ENCODE measurements at regions not wholly inside any gene's neighbourhood (a gene's known extent, or its start where the extent isn't known, plus 50 kb on each side); places are given as distances from the start of the nearest gene placed in this dataset.
"Not testable (repeated sequence)": the region's sequence is repeated elsewhere in the genome, so short reads cannot be mapped to it uniquely, and the experiment has no call there.

DNA sequence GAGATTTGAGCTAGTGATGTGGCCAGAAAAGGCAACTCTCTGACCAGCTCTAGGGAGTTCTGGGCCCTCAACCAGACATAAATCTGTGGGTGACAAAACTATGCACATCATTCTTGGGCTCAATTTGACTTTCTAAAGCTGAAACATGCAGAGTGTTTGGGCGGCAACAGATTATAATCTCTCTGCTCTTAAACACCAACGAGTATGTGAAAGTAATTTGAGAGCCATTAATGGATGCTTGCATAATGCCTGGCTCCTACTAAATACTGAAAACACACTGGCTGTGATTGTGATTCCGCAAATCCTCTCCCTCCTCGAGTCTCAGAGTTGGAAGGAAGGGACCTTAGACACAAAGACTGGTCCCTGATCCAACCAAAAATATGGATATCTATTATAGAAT is 186.7 kb downstream of the UACA start:
- no peak for DNase-seq

DNA sequence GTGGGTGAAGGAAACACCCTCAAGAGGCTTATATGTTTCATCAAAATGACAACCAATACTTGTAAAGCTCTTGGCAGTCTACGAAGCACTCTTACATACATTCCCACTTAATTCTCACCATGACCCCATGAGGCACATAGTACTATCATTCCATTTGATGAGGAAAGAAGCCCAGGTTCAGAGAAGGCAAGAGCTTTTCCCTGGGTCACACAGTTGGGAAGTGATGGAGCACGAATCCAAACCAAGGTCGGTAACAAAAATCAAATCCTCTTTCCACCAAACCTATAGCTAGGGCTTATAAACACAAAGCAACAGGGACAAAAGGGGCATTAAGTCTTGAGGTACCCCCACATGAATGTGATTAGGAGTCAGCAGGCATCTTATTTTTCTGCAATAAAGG is 187.1 kb downstream of the UACA start:
- no peak for DNase-seq

DNA sequence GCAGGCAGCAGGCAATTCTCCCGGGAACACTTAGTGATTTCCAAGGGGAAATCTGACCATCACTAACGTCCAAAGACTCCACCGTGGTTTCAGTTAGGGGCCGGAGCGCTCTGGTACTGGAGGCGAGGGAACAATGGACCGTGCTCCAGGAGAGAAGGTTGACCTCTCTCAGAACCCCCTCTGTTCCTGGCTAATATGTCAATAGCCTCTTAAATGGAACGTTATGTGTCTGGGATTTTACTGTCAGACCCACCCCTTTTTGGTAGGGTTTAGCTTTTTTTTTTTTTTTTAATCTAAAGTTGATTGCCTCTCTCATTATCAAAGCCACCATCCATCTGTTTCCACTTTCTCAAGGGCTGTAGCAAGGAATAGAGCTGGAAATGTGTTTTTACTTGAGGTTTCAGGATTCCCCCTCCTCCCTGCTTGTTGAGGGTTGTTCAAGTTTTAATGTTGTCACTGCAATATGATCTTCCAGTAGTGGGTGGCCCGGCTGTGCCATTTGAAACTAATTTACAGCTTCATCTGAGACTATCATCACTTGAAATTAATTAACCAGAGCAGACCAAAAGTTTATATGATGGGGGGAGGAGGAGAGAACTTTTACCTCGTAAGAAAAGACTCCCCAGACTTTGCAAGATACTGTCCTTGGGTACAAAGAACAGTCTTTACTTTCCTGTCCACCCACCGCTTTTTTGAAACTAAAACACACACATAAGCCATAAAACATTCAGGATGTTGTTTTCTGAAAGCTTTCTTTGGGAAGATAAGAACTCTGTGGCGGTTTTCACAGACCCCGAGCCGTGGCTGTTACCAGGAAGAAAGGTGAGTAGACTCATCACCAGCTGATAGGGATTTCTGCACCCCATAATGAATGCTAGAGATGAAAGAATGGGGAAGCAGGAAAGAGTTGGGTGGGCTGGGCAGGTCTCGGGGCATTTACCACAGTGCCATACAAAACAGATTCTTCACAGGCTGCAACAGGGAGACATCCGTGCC is 187.8 kb downstream of the UACA start:
- DNase-seq, result no peak

- DNase-seq, result not testable (repeated sequence)
Observed at GRCh38 chr15:70574325-70574724, 189.0 kb downstream of the UACA start.

DNA sequence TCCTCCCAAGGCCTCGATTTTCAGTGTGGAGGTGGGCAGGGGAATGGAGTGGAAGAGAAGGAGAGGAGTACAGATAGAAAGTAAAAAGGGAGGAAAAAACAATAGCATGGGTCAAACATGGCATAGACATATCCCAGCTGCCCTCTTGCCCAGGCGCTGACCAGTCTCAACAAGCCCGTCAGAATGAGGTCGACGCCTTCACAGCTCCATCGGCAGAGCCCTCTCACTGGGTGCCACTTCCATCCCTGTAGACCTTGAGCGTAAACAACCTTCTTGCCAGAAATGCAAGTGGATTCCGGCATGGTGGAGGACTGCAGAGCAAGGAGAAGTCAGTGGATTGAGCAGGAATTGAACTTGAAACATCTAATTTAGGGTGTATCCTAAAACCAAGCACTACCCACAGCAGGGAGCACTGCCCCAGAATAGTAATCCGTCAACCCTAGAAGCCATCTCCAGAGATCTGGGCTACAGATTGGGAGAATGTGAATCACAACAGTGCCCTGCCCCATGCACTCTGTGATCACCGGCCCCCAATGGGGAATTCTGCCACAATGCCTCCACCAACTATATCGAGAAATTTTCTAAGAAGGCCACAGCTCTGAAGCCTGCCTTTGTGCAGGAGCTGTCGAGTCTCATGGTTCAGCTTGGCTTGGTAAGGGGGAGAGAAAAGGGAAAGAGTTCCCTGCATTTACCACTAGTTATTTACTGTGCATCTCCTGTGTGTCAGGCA is 190.1 kb downstream of the UACA start:
- DNase-seq, result no peak

DNA sequence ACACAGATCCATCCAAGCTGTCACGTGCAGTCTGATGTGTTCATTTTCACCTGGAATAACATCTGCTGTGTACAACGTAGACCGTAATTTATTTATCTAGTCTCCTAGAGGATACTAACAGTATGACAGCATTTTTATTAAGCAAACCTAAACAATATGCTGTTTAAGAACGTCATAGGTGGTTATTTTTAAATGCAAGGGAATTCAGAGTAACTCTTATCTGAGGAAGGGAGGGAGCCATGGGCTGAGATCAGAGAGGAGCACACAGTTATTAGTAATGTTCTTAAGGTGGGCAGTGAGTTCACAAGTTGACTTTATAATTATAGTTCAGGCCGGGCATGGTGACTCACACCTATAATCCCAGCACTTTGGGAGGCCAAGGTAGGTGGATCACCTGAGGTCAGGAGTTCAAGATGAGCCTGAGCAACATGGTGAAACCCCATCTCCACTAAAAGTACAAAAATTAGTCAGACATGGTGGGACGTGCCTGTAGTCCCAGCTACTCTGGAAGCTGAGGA is 193.6 kb downstream of the UACA start:
- DNase-seq, result no peak

DNA sequence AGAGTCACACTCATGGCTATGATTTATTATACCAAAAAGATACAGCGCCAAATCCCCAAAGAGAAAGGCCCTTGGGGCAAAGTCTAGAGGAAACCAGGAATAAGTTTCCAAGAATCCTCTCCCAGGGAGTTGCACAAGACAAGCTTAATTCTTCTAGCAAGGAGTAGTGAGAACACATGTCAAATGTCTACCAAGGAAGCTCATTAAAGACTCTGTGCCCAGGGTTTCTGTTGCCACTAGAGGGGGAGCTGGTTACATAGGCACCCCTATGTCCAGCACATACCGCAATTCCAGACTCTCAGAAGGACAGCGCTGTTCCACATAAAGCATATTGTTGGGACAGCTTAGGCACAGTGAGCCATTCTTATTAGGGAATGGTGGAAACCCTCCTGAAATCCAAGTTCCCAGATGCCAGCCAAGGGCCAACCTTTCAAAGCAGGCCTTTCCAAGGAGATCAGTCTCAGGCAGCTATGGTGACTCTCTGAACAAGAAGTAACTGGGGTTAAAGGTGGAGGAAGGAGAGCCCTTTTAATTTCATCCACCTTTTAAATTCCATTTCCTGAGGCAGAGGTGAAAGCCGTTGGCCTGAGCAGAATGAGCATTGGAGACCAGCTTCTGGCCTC is 194.2 kb downstream of the UACA start:
- no peak for DNase-seq

- DNase-seq, result no peak
Observed at GRCh38 chr15:70566989-70567388, 196.4 kb downstream of the UACA start.

DNA sequence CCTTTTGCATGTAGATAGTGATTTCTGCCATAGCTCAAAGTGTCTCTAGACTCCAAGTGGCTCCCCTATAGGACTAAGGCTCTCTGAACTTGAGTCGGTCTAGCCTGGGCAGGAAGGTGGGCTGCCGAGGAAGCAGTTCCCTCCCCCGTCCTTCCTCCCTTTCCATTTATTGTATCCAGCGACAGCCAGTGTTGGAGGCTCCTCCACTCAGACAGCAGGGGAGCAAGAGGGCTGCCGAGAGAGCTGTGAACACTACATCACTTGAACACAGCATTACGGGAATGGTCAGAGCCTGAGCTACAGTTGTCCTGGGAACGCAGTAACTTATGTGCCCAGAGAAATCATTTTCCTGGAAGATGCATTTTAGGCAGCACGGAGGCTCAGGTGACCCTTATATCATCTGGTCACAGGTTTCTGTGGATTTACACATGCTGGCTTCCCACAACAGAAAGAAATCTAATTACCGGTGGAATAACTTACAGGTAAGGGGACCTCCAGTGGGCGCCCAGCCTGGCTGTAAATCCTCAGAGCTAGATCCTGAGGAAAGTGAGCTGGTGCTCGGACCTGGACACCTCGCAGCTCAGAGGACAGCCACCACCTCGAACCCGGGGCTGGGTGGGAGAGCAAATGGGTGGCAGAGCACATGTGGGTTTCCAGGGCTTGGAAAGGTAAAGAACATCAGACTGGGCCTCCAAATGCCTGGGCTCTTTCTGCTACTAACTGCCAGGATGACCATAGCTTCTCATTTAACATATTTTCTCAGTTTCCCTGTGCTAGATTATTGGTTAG is 197.1 kb downstream of the UACA start:
- no peak for DNase-seq

GRCh38 chr15:70563561-70564095 is 199.7 kb downstream of the UACA start:
- DNase-seq, result no peak

- no peak for DNase-seq
Observed at GRCh38 chr15:70562906-70563305, 200.5 kb downstream of the UACA start.

- no peak for DNase-seq
Observed at GRCh38 chr15:70561885-70562284, 201.5 kb downstream of the UACA start.

GRCh38 chr15:70560617-70561328 is 202.6 kb downstream of the UACA start:
- no peak for DNase-seq

GRCh38 chr15:70559265-70560239 is 203.8 kb downstream of the UACA start:
- no peak for DNase-seq

- DNase-seq, result no peak
Observed at GRCh38 chr15:70558406-70559264, 204.7 kb downstream of the UACA start.

DNA sequence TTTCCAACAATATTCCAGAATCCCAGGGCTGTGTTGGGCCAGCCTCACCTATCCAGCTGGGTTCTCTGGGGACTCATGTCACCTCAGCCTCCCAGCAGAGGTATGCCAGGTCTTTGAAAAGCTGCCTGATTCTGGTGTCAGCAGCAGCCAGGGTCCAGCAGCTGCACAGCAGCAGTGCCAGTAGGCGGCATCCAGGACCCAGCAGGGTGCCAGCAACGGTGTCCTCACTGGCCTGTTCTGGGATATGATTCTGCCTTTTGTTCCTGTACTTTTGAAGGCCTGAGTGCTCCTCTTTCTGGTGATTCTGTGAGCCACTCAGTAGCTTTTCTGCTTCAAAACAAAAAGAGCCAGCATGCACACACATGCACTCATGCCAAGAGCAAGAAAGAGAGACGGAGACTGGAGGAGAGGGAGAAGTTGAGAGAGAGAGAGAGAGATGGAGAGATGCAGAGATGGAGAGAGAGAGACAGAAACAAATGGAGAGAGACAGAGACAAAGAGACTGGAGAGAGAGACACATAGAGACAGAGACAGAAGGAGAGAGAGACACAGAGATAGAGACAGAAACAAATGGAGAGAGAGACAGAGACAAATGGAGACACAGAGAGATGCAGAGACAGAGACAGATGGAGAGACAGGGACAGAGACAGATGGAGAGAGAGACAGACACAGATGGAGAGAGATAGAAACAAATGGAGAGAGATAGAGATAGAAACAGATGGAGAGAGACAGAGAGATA is 205.7 kb downstream of the UACA start:
- DNase-seq, result no peak

- DNase-seq, result no peak
Observed at GRCh38 chr15:70556779-70557178, 206.6 kb downstream of the UACA start.

- no peak for DNase-seq
Observed at GRCh38 chr15:70556151-70556741, 207.1 kb downstream of the UACA start.

All from right forelimb (tissue), 1 donor.